CD4-positive, alpha-beta T cell (primary cell): ENCODE measurements at regions not wholly inside any gene's neighbourhood (a gene's known extent, or its start where the extent isn't known, plus 50 kb on each side); places are given as distances from the start of the nearest gene placed in this dataset.
"Not testable (repeated sequence)": the region's sequence is repeated elsewhere in the genome, so short reads cannot be mapped to it uniquely, and the experiment has no call there.

Experiments
- ATAC-seq: fragments of 200-7000 bp; cut with Tn5 transposase; one replicate; pipeline ENCODE4 v1.10.0; 2022; ENCODE audit warnings: mild to moderate bottlenecking; ENCODE audit not compliant: poor library complexity
- CTCF ChIA-PET: fragments of 350-600 bp; sonication (Branson Sonifier 250); formaldehyde crosslinking; loops from one replicate; lab custom pipeline; 2021; ENCODE audit warnings: antibody characterized with exemption, inconsistent platforms; lab: Charles Lee
- POLR2A ChIA-PET: fragments of 350-600 bp; sonication (Branson Sonifier 250); formaldehyde crosslinking; loops from one replicate; lab custom pipeline; 2021; ENCODE audit warnings: antibody characterized with exemption, inconsistent platforms; lab: Charles Lee
- DNase-seq, 14 experiments: peaks; one replicate each; pipeline ENCODE4 v3.0.0-alpha.2; 2013 to 2020; ENCODE audit warnings: mixed read lengths in 2 of 14
- H3K27ac ChIP-seq, 2 donors: one replicate each; pipeline versions ENCODE4 v1.5.1 to v1.7.0; 2013; ENCODE audit warnings: low read length in 2 of 2, low read depth in 1 of 2, mild to moderate bottlenecking in 1 of 2
- H3K27me3 ChIP-seq, 2 experiments: 1 replicate in 1 of 2; 2 replicates in 1 of 2; pipeline versions ENCODE4 v1.6.1 to v1.7.0; 2013; ENCODE audit warnings: low read length in 2 of 2, control low read depth in 1 of 2, mild to moderate bottlenecking in 1 of 2, moderate library complexity in 1 of 2; ENCODE audit not compliant: insufficient read depth in 2 of 2, control insufficient read depth in 1 of 2
- H3K36me3 ChIP-seq: one replicate; pipeline ENCODE4 v1.6.1; 2013; ENCODE audit warnings: low read length, control low read depth; ENCODE audit not compliant: insufficient read depth
- H3K4me1 ChIP-seq: one replicate; pipeline ENCODE4 v1.6.1; 2013; ENCODE audit warnings: low read length, control low read depth; ENCODE audit not compliant: insufficient read depth
- H3K4me3 ChIP-seq: one replicate; pipeline ENCODE4 v1.5.1; 2013; ENCODE audit warnings: mild to moderate bottlenecking, low read length, moderate library complexity
- H3K9me3 ChIP-seq, 2 experiments: 1 replicate in 1 of 2; 2 replicates in 1 of 2; pipeline versions ENCODE4 v1.6.1 to v1.7.0; 2013; ENCODE audit warnings: low read length in 2 of 2, mild to moderate bottlenecking in 2 of 2, control low read depth in 1 of 2, moderate library complexity in 1 of 2; ENCODE audit not compliant: control insufficient read depth in 1 of 2, insufficient read depth in 1 of 2
- H3K27ac Mint-ChIP-seq: one replicate; pipeline ENCODE4 v1.8.0; 2020; ENCODE audit warnings: mixed read lengths
- H3K27me3 Mint-ChIP-seq: one replicate; pipeline ENCODE4 v1.8.0; 2021; ENCODE audit warnings: mixed read lengths
- H3K36me3 Mint-ChIP-seq: one replicate; pipeline ENCODE4 v1.8.0; 2021; ENCODE audit warnings: low read depth, mixed read lengths
- H3K4me1 Mint-ChIP-seq: one replicate; pipeline ENCODE4 v1.8.0; 2021; ENCODE audit warnings: low read depth, mixed read lengths
- H3K4me3 Mint-ChIP-seq: one replicate; pipeline ENCODE4 v1.8.0; 2020; ENCODE audit warnings: mild to moderate bottlenecking, mixed read lengths
- H3K9me3 Mint-ChIP-seq: one replicate; pipeline ENCODE4 v1.8.0; 2020; ENCODE audit warnings: mixed read lengths
- intact Hi-C, 2 experiments: fragments of 100-400 bp; cut with DNase I in 1 of 2; cut with micrococcal nuclease in 1 of 2; formaldehyde crosslinking; loops; one replicate each; pipeline versions ENCODE4 v1.15.1 to v1.9.0; 2023 to 2025; cut with DNase I, micrococcal nuclease
- TF ChIP-seq, protein P1 (sequence below): fragments of 200-600 bp; IDR thresholded peaks from one replicate; pipeline ENCODE4 v1.8.0; 2022; ENCODE audit warnings: antibody characterized with exemption, mild to moderate bottlenecking

DNA sequence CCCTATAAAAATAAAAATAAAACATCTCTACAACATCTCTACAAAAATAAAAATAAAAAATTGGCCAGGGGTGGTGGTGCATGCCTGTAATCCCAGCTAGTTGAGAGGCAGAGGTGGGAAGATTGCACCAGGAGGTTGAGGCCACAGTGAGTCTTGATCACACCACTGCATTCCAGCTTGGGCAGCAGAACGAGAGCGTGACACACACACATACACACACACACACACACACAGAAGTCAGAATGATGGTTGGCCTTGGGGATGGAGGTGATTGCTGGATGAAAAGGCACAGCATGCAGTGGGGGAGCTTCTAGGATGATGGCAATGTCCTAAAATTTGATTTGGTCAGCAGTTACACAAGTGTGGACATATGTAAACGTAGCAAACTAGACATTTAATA lies 69.7 kb upstream of the SOD1 start:
- H3K9me3 Mint-ChIP-seq = no peaks in the 10 kb centered on the region

DNA sequence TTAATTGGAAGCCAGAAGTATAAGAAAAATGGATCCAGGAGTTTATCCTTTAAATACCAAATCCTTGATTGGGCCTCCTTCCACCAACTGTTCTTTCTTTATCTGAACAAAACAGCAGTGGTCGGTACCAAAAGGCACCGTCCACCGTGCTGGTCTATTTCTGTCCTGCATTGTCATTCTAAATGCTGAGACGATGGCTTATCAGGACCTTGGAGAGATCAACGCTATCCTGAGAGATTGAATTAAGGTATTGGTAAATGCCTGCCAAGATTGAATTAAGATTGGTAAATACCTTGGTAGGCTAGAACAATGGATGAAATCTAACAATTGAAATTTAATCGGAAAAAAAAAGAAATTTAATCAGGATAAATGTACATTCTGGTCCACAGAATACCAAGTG lies 73.4 kb upstream of the SOD1 start:
- no peaks in the 10 kb centered on the region for H3K27me3 Mint-ChIP-seq
- POLR2A ChIA-PET = no interaction called here
- CTCF ChIA-PET = no interaction called here
- H3K36me3 Mint-ChIP-seq = no peaks in the 10 kb centered on the region
- no peak overlapping the region for H3K4me3 Mint-ChIP-seq
- Histone ChIP-seq H3K27ac (no peak overlapping the region), H3K27me3 (no peaks in the 10 kb centered on the region), H3K4me3 (no peak overlapping the region), H3K4me1 (no peaks in the 10 kb centered on the region), H3K9me3 (no peaks in the 10 kb centered on the region), H3K36me3 (no peaks in the 10 kb centered on the region)
- TF ChIP-seq, protein P1, sequence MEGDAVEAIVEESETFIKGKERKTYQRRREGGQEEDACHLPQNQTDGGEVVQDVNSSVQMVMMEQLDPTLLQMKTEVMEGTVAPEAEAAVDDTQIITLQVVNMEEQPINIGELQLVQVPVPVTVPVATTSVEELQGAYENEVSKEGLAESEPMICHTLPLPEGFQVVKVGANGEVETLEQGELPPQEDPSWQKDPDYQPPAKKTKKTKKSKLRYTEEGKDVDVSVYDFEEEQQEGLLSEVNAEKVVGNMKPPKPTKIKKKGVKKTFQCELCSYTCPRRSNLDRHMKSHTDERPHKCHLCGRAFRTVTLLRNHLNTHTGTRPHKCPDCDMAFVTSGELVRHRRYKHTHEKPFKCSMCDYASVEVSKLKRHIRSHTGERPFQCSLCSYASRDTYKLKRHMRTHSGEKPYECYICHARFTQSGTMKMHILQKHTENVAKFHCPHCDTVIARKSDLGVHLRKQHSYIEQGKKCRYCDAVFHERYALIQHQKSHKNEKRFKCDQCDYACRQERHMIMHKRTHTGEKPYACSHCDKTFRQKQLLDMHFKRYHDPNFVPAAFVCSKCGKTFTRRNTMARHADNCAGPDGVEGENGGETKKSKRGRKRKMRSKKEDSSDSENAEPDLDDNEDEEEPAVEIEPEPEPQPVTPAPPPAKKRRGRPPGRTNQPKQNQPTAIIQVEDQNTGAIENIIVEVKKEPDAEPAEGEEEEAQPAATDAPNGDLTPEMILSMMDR = no peak
- no peak for ATAC-seq
- H3K27ac Mint-ChIP-seq = no peak overlapping the region
- no peak for DNase-seq
- H3K4me1 Mint-ChIP-seq = no peaks in the 10 kb centered on the region
- H3K9me3 Mint-ChIP-seq = no peaks in the 10 kb centered on the region
- intact Hi-C loops = no loop called here

More for the DNA sequence above, 69.7 kb upstream of the SOD1 start:
- H3K27me3 ChIP-seq = no peaks in the 10 kb centered on the region
- Mint-ChIP-seq H3K27me3 (no peaks in the 10 kb centered on the region), H3K4me1 (no peaks in the 10 kb centered on the region), H3K4me3 (no peak overlapping the region), H3K27ac (no peak overlapping the region), H3K36me3 (no peaks in the 10 kb centered on the region)
- ChIA-PET CTCF (interaction anchor here (0.6 kb wide), 1 partner anchor 368 kb away, joined by 3 read pairs; no protein-coding TSS in a partner anchor), POLR2A (no interaction called here)
- no peak overlapping the region for H3K4me3 ChIP-seq
- intact Hi-C loops = no loop called here
- ATAC-seq (no peak), DNase-seq (no peak)
- H3K27ac ChIP-seq = no peak overlapping the region
- H3K36me3 ChIP-seq = no peaks in the 10 kb centered on the region
- no peaks in the 10 kb centered on the region for H3K4me1 ChIP-seq
- TF ChIP-seq, protein P1 = no peak
- no peaks in the 10 kb centered on the region for H3K9me3 ChIP-seq

DNA sequence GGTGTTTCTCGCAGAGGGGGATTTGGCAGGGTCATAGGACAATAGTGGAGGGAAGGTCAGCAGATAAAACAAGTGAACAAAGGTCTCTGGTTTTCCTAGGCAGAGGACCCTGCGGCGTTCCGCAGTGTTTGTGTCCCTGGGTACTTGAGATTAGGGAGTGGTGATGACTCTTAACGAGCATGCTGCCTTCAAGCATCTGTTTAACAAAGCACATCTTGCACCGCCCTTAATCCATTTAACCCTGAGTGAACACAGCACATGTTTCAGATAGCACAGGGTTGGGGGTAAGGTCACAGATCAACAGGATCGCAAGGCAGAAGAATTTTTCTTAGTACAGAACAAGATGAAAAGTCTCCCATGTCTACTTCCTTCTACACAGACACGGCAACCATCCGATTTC lies 75.6 kb upstream of the SOD1 start:
- POLR2A ChIA-PET, H3K27me3 Mint-ChIP-seq, H3K9me3 ChIP-seq, H3K27ac ChIP-seq, CTCF ChIA-PET, ATAC-seq, H3K4me3 Mint-ChIP-seq, H3K27ac Mint-ChIP-seq, H3K4me1 Mint-ChIP-seq, H3K4me3 ChIP-seq, H3K4me1 ChIP-seq, H3K36me3 Mint-ChIP-seq, H3K36me3 ChIP-seq, H3K27me3 ChIP-seq, intact Hi-C loops, H3K9me3 Mint-ChIP-seq, DNase-seq: not testable (repeated sequence)

DNA sequence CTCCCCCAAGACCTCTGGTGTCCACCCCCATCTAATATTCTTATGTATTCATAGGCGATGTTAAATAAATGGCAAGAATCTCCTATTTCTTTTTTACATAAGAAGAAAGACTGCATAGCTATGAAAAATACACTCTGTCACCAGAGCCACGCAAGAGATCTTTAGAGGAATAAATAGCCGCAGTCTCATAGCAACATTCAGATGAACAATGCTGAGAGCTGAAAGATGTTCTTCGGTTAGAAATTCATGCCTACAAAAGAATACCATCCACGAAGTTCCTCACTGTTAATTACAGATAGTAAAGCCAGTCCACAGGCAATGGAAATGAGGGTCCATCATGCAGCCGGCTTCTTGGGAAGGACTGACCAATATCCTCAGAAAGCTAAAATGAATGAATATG lies 76.0 kb upstream of the SOD1 start:
- H3K4me1 ChIP-seq = peaks cover 4% of the 10 kb centered on the region
- no peak overlapping the region for H3K27ac ChIP-seq
- ChIA-PET CTCF (no interaction called here), POLR2A (no interaction called here)
- Mint-ChIP-seq H3K27ac (no peak overlapping the region), H3K4me3 (no peak overlapping the region), H3K36me3 (no peaks in the 10 kb centered on the region), H3K4me1 (no peaks in the 10 kb centered on the region), H3K27me3 (no peaks in the 10 kb centered on the region), H3K9me3 (no peaks in the 10 kb centered on the region)
- H3K27me3 ChIP-seq = no peaks in the 10 kb centered on the region
- intact Hi-C loops = no loop called here
- no peaks in the 10 kb centered on the region for H3K9me3 ChIP-seq
- H3K36me3 ChIP-seq = no peaks in the 10 kb centered on the region
- no peak overlapping the region for H3K4me3 ChIP-seq
- no peak for DNase-seq
- TF ChIP-seq, protein P1 = no peak
- no peak for ATAC-seq
